MM.1S (cell line): ENCODE measurements at regions not wholly inside any gene's neighbourhood (a gene's known extent, or its start where the extent isn't known, plus 50 kb on each side); places are given as distances from the start of the nearest gene placed in this dataset.

Experiments
- DNase-seq: peaks from one replicate; pipeline ENCODE4 v3.0.0-alpha.2; 2015
- H2AFZ ChIP-seq: fragments of 300-600 bp; sonication (generic); 2 replicates; pipeline ENCODE4 v1.6.0; 2016; ENCODE audit warnings: antibody characterized with exemption, low read length
- H3F3A ChIP-seq: fragments of 300-600 bp; sonication (generic); 2 replicates; pipeline ENCODE4 v1.6.1; 2016; ENCODE audit warnings: mild to moderate bottlenecking, antibody characterized with exemption, low read length, moderate library complexity, mixed read lengths; ENCODE audit not compliant: insufficient read depth
- H3K27ac ChIP-seq: fragments of 300-600 bp; sonication (generic); 2 replicates; pipeline ENCODE4 v1.5.1; 2016; ENCODE audit warnings: mild to moderate bottlenecking, low read length
- H3K27me3 ChIP-seq: fragments of 300-600 bp; sonication (generic); replicated peaks from 2 replicates; pipeline ENCODE4 v1.6.0; 2016; ENCODE audit warnings: low read length; ENCODE audit not compliant: insufficient read depth
- H3K36me3 ChIP-seq: fragments of 300-600 bp; sonication (generic); replicated peaks from 2 replicates; pipeline ENCODE4 v1.6.1; 2016; ENCODE audit warnings: mild to moderate bottlenecking, low read length, mixed read lengths; ENCODE audit not compliant: insufficient read depth
- H3K4me1 ChIP-seq: fragments of 300-600 bp; sonication (generic); 2 replicates; pipeline ENCODE4 v1.6.1; 2016; ENCODE audit warnings: low read length, mixed read lengths
- H3K4me2 ChIP-seq: fragments of 300-600 bp; sonication (generic); 2 replicates; pipeline ENCODE4 v1.6.0; 2016; ENCODE audit warnings: low read depth, low read length
- H3K4me3 ChIP-seq: fragments of 300-600 bp; sonication (generic); 2 replicates; pipeline ENCODE4 v1.5.1; 2016; ENCODE audit warnings: low read length, mixed read lengths
- H3K79me2 ChIP-seq: fragments of 300-600 bp; sonication (generic); 2 replicates; pipeline ENCODE4 v1.6.1; 2016; ENCODE audit warnings: mixed run types, low read length, mixed read lengths
- H3K9ac ChIP-seq: fragments of 300-600 bp; sonication (generic); 2 replicates; pipeline ENCODE4 v1.6.1; 2016; ENCODE audit warnings: low read length, mixed read lengths
- H3K9me2 ChIP-seq: fragments of 300-600 bp; sonication (generic); replicated peaks from 2 replicates; pipeline ENCODE4 v1.6.1; 2016; ENCODE audit warnings: mild to moderate bottlenecking, low read length, mixed read lengths; ENCODE audit not compliant: insufficient read depth
- H3K9me3 ChIP-seq: fragments of 300-600 bp; sonication (generic); replicated peaks from 2 replicates; pipeline ENCODE4 v1.6.1; 2016; ENCODE audit warnings: mild to moderate bottlenecking, low read length, mixed read lengths; ENCODE audit not compliant: insufficient read depth
- H4K20me1 ChIP-seq: fragments of 300-600 bp; sonication (generic); 2 replicates; pipeline ENCODE4 v1.6.1; 2016; ENCODE audit warnings: mild to moderate bottlenecking, low read length, moderate library complexity, mixed read lengths; ENCODE audit not compliant: insufficient read depth
- EZH2 ChIP-seq: fragments of 300-600 bp; sonication (generic); optimal IDR thresholded peaks from 2 replicates; pipeline ENCODE3; 2017; ENCODE audit warnings: low read depth, mild to moderate bottlenecking, antibody characterized with exemption, low read length, mixed read lengths
- EZH2phosphoT487 ChIP-seq: fragments of 300-600 bp; sonication (generic); IDR thresholded peaks from 2 replicates; pipeline ENCODE4 v1.6.1; 2018; ENCODE audit warnings: antibody characterized with exemption, low read length
- TF ChIP-seq, protein P1 (sequence below): fragments of 300-600 bp; sonication (generic); IDR thresholded peaks from 2 replicates; pipeline ENCODE4 v1.5.1; 2016; ENCODE audit warnings: antibody characterized with exemption, low read length, mixed read lengths

GRCh38 chr1:10895621-10896020 lies 99.2 kb upstream of the CASZ1 start:
- no peaks in the 10 kb centered on the region for H3K79me2 ChIP-seq
- no peaks in the 10 kb centered on the region for H3K9me3 ChIP-seq
- H3K9ac ChIP-seq: no peak overlapping the region
- H3K27me3 ChIP-seq: peaks cover 89% of the 10 kb centered on the region
- H3K36me3 ChIP-seq: no peaks in the 10 kb centered on the region
- no peaks in the 10 kb centered on the region for H3K4me1 ChIP-seq
- no peak overlapping the region for H3K4me2 ChIP-seq
- no peaks in the 10 kb centered on the region for H3K9me2 ChIP-seq
- H3F3A ChIP-seq: no peaks in the 10 kb centered on the region
- no peaks in the 10 kb centered on the region for H4K20me1 ChIP-seq
- H3K4me3 ChIP-seq: no peak overlapping the region
- no peak for DNase-seq
- TF ChIP-seq EZH2phosphoT487 (no peak), EZH2 (no peak)
- TF ChIP-seq, protein P1, sequence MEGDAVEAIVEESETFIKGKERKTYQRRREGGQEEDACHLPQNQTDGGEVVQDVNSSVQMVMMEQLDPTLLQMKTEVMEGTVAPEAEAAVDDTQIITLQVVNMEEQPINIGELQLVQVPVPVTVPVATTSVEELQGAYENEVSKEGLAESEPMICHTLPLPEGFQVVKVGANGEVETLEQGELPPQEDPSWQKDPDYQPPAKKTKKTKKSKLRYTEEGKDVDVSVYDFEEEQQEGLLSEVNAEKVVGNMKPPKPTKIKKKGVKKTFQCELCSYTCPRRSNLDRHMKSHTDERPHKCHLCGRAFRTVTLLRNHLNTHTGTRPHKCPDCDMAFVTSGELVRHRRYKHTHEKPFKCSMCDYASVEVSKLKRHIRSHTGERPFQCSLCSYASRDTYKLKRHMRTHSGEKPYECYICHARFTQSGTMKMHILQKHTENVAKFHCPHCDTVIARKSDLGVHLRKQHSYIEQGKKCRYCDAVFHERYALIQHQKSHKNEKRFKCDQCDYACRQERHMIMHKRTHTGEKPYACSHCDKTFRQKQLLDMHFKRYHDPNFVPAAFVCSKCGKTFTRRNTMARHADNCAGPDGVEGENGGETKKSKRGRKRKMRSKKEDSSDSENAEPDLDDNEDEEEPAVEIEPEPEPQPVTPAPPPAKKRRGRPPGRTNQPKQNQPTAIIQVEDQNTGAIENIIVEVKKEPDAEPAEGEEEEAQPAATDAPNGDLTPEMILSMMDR: no peak
- no peak overlapping the region for H3K27ac ChIP-seq
- H2AFZ ChIP-seq: no peak overlapping the region

GRCh38 chr1:10896673-10897072 lies 100.2 kb upstream of the CASZ1 start:
- H3K36me3 ChIP-seq: no peaks in the 10 kb centered on the region
- no peak for DNase-seq
- no peaks in the 10 kb centered on the region for H3K4me1 ChIP-seq
- H3K4me2 ChIP-seq: no peak overlapping the region
- H3K4me3 ChIP-seq: no peak overlapping the region
- no peaks in the 10 kb centered on the region for H3K9me3 ChIP-seq
- no peaks in the 10 kb centered on the region for H3F3A ChIP-seq
- H3K9me2 ChIP-seq: no peaks in the 10 kb centered on the region
- no peaks in the 10 kb centered on the region for H3K79me2 ChIP-seq
- no peak overlapping the region for H3K27ac ChIP-seq
- no peaks in the 10 kb centered on the region for H4K20me1 ChIP-seq
- no peak overlapping the region for H3K9ac ChIP-seq
- peaks cover 90% of the 10 kb centered on the region for H3K27me3 ChIP-seq
- TF ChIP-seq EZH2 (no peak), EZH2phosphoT487 (no peak)
- TF ChIP-seq, protein P1: no peak
- H2AFZ ChIP-seq: no peak overlapping the region

GRCh38 chr1:10897321-10897980 lies 101.0 kb upstream of the CASZ1 start:
- Histone ChIP-seq H3K4me3 (no peak overlapping the region), H3K4me2 (no peak overlapping the region), H3F3A (no peaks in the 10 kb centered on the region), H3K9me2 (no peaks in the 10 kb centered on the region), H3K79me2 (no peaks in the 10 kb centered on the region), H3K27me3 (peaks cover 92% of the 10 kb centered on the region), H3K9me3 (no peaks in the 10 kb centered on the region), H2AFZ (no peak overlapping the region), H3K9ac (no peak overlapping the region), H3K36me3 (no peaks in the 10 kb centered on the region), H4K20me1 (no peaks in the 10 kb centered on the region), H3K27ac (no peak overlapping the region), H3K4me1 (no peaks in the 10 kb centered on the region)
- no peak for DNase-seq
- TF ChIP-seq EZH2: no peak
- TF ChIP-seq, protein P1: no peak
- no peak for TF ChIP-seq EZH2phosphoT487
